Panc1 (cell line): ENCODE measurements at regions not wholly inside any gene's neighbourhood (a gene's known extent, or its start where the extent isn't known, plus 50 kb on each side); places are given as distances from the start of the nearest gene placed in this dataset.
"Not testable (repeated sequence)": the region's sequence is repeated elsewhere in the genome, so short reads cannot be mapped to it uniquely, and the experiment has no call there.

ENCODE experiments used
- ATAC-seq: fragments of 200-7000 bp; cut with Tn5 transposase; 2 replicates; pipeline ENCODE4 v1.9.1; 2020; ENCODE audit warnings: mild to moderate bottlenecking, moderate library complexity
- BruUV-seq: library from RNA; stranded (reverse); fragments of 400-500 nt; replicated peaks from 2 replicates; lab custom pipeline; 2021; lab: Mats Ljungman, UMichigan
- CTCF ChIA-PET: fragments of 300-600 bp; sonication (Branson Sonifier 250); formaldehyde crosslinking; loops from one replicate; lab custom pipeline; 2022; ENCODE audit warnings: antibody characterized with exemption; lab: Charles Lee
- POLR2A ChIA-PET: fragments of 300-600 bp; sonication (Branson Sonifier 250); formaldehyde crosslinking; loops from one replicate; lab custom pipeline; 2022; ENCODE audit warnings: antibody characterized with exemption; lab: Charles Lee
- DNase-seq: peaks from one replicate; pipeline ENCODE4 v3.0.0-alpha.2; 2010; ENCODE audit warnings: low read depth, low spot score
- H3K27ac ChIP-seq: 2 replicates; pipeline ENCODE4 v1.5.1; 2011; ENCODE audit warnings: mild to moderate bottlenecking, low read length, inconsistent platforms
- H3K27me3 ChIP-seq: fragments of 200-500 bp; sonication (Bioruptor generic); 2 replicates; pipeline ENCODE4 v1.6.0; 2014; ENCODE audit warnings: low read length, inconsistent platforms; ENCODE audit not compliant: control insufficient read depth, insufficient read depth
- H3K36me3 ChIP-seq: fragments of 200-500 bp; sonication (Bioruptor generic); 2 replicates; pipeline ENCODE4 v1.5.1; 2014; ENCODE audit warnings: inconsistent platforms, mild to moderate bottlenecking, low read length, moderate library complexity; ENCODE audit not compliant: control insufficient read depth, insufficient read depth
- H3K4me1 ChIP-seq: 2 replicates; pipeline ENCODE4 v1.5.1; 2011; ENCODE audit warnings: inconsistent platforms, mild to moderate bottlenecking, low read length, moderate library complexity; ENCODE audit not compliant: control insufficient read depth, insufficient read depth
- H3K4me3 ChIP-seq, 2 experiments: 2 replicates each; pipeline ENCODE4 v1.5.1; 2011 to 2012; ENCODE audit warnings: low read depth in 2 of 2, low read length in 2 of 2, mild to moderate bottlenecking in 2 of 2, inconsistent platforms in 1 of 2, moderate library complexity in 1 of 2
- H3K9me3 ChIP-seq: fragments of 200-500 bp; sonication (Bioruptor generic); 2 replicates; pipeline ENCODE4 v1.5.1; 2014; ENCODE audit warnings: low read depth, mild to moderate bottlenecking, inconsistent platforms, low read length, moderate library complexity; ENCODE audit not compliant: control insufficient read depth, insufficient read depth
- CTCF ChIP-seq: fragments of 450-650 bp; IDR thresholded peaks from 2 replicates; pipeline ENCODE4 v1.5.1; 2017; ENCODE audit warnings: mild to moderate bottlenecking
- POLR2AphosphoS5 ChIP-seq: IDR thresholded peaks from 2 replicates; pipeline ENCODE4 v1.6.1; 2012; ENCODE audit warnings: mild to moderate bottlenecking, low read depth, low read length, moderate library complexity
- REST ChIP-seq, 2 experiments: IDR thresholded peaks; 2 replicates each; pipeline ENCODE4 v1.6.1; 2011 to 2012; ENCODE audit warnings: low read depth in 2 of 2, control low read depth in 1 of 2, low read length in 1 of 2, mild to moderate bottlenecking in 1 of 2, moderate library complexity in 1 of 2; ENCODE audit not compliant: insufficient read depth in 1 of 2
- SIN3A ChIP-seq: IDR thresholded peaks from 2 replicates; pipeline ENCODE4 v1.6.1; 2012; ENCODE audit warnings: low read depth, mild to moderate bottlenecking, low read length, moderate library complexity, borderline replicate concordance; ENCODE audit not compliant: insufficient read depth
- TCF7L2 ChIP-seq: IDR thresholded peaks from 2 replicates; pipeline ENCODE4 v1.6.1; 2011; ENCODE audit warnings: mild to moderate bottlenecking, low read depth, low read length, inconsistent platforms
- in situ Hi-C: cut with HindIII; loops from 2 replicates; pipeline ENCODE4 v1.10.0; 2016; ENCODE audit warnings: low sequenced_read_pairs, low pct_unique_long_range_greater_than_20kb
- intact Hi-C: fragments of 100-400 bp; cut with micrococcal nuclease; formaldehyde crosslinking; loops from one replicate; pipeline ENCODE4 v1.10.0; 2022; ENCODE audit not compliant: unreplicated experiment

GRCh38 chr5:2353211-2353610 lies 398.3 kb downstream of the IRX2 start:
- DNase-seq (no peak), ATAC-seq (no peak)
- Histone ChIP-seq H3K27ac (no peak overlapping the region), H3K4me3 (no peak overlapping the region), H3K4me1 (no peaks in the 10 kb centered on the region), H3K9me3 (peaks cover 10% of the 10 kb centered on the region; the same call in 1 of the 2 replicates), H3K27me3 (no peaks in the 10 kb centered on the region), H3K36me3 (no peaks in the 10 kb centered on the region)
- ChIA-PET POLR2A (no interaction called here), CTCF (no interaction called here)
- TF ChIP-seq REST (IDR thresholded peaks at IDR 0.05; ENCODE audit: insufficient read depth in 1 of 2, low read depth in 2 of 2, low read length in 1 of 2) (no peak), TCF7L2 (no peak), CTCF (no peak), SIN3A (no peak), POLR2AphosphoS5 (no peak)
- intact Hi-C loops = no loop called here
- in situ Hi-C loops = no loop called here
- BruUV-seq = no TSS peak

GRCh38 chr5:2352101-2352861 lies 399.2 kb downstream of the IRX2 start:
- Histone ChIP-seq H3K36me3 (no peaks in the 10 kb centered on the region), H3K4me3 (no peak overlapping the region), H3K4me1 (no peaks in the 10 kb centered on the region), H3K27ac (no peak overlapping the region), H3K27me3 (no peaks in the 10 kb centered on the region), H3K9me3 (peaks cover 7% of the 10 kb centered on the region; the same call in 1 of the 2 replicates)
- TF ChIP-seq SIN3A = no peak
- ATAC-seq = no peak
- intact Hi-C loops = no loop called here
- no peak for DNase-seq
- in situ Hi-C loops = no loop called here
- CTCF ChIA-PET = no interaction called here
- no TSS peak for BruUV-seq
- POLR2A ChIA-PET = no interaction called here

- CTCF ChIA-PET, ATAC-seq, H3K36me3 ChIP-seq, POLR2A ChIA-PET, intact Hi-C loops, in situ Hi-C loops, H3K27ac ChIP-seq, H3K4me1 ChIP-seq, H3K9me3 ChIP-seq, H3K4me3 ChIP-seq, H3K27me3 ChIP-seq, DNase-seq, BruUV-seq: not testable (repeated sequence)
These were observed 401.7 kb downstream of the IRX2 start for GRCh38 chr5:2349768-2350167.
